HG03432 (cell line): ENCODE measurements at regions not wholly inside any gene's neighbourhood (a gene's known extent, or its start where the extent isn't known, plus 50 kb on each side); places are given as distances from the start of the nearest gene placed in this dataset.
"Not testable (repeated sequence)": the region's sequence is repeated elsewhere in the genome, so short reads cannot be mapped to it uniquely, and the experiment has no call there.

Experiments
- ATAC-seq: cut with Tn5 transposase; IDR thresholded peaks from one replicate; pipeline ENCODE4 v1.9.1; 2021; ENCODE audit warnings: mild to moderate bottlenecking, moderate library complexity; ENCODE audit not compliant: unreplicated experiment

DNA sequence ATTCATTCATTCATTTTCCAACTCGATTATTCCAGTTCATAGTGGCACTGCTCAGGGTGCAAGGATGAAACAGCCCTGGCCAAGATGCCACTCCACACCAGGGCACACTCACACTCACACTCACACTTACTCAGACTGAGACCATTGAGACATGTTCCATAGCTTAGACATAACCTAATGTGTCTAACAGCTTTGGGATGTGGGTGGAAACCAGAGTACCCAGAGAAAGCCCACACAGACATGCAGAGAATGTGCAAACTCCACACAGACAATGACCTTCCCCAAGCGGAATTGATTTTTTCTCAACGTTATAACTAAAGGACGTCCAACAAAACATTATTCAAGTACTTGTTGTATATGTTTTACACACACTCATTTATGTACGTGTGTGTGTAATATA lies 1363.5 kb downstream of the EFNA5 start:
- no peak for ATAC-seq

DNA sequence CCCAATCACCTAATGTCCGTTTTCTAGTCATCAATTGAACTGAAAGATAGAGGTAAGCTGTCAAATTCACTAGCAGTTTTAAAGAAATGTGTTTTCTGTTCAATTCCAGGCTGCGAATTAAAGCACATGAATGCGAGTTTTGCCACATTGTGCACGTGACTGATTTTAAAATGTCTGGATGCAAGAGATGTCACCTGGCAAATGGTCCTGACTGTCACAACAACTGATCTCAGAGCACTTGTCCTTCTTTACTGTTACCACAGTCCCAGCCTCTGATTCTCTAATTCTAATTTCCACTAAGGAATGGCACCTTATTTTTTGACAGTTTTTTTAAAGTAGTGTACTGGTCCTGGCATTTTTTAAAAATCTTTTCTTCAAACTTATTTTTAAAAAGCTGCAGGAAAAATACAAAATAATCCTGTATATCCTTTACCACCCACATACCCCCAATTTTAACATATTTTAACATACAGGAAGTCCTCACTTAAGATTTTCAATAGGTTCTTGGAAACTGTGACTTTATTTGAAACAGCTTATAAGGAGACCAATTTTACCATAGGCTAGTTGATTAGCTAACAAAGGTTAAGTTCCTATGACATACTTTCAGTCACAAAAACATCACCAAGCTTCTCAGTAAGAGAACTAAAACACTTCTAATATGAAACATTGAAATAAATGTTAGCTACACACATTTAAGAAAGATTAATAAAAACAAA lies 1364.3 kb downstream of the EFNA5 start:
- no peak for ATAC-seq

DNA sequence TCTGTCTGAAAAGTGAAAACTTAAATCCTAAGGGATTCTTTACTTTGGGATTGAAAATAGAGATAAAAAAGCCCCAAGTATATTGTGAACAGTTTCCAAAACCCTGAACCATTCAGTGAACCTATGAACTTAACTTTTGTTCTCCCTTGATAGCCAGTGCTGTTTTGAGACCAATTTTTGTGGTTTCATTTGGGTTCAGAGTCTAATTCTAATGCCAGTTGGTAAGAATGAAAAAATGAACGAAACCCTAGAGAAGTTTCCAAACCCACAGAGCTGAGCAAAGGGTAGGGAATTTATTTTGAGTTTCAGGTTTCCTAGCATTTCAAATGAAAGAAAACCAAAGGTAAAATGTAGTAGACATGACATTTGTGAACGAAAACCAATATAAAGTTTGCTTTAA lies 1366.8 kb downstream of the EFNA5 start:
- no peak for ATAC-seq

DNA sequence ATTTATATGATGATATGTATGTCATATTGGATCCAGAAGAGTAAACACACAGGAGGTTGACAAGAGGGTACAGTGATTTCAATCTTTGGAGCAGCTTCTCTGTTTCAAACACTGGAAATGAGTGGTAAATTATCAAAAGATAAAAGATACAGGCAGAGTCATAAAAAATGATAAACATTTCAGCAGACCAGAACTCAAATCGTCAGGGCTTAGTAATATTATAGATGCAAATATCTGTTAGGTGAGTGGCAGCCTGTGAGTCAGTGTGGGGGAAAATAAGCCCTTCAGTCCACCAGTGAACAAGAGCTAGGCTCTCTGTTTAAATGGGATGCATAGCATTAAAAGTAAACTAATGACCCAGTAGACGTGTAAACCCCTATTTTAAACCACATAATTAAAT lies 1378.1 kb downstream of the EFNA5 start:
- no peak for ATAC-seq

DNA sequence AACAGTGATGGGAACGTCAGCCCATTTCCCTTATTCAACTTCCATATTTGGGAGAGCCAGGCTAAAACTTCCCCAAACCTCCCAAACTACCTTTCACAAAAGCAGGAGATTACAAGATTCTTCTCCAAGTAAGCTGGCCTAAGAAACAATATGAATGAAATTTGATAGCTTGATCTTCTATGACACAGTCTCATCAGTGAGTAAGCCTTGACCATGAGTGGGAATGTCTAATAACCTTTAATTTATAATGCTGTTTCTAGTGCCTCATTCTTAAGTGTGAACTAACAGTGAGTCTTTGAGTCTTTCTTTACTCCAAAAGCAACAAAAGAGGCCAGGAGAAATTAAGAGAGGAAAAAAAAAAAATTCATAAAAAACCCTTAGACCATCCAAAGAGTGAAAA lies 1379.9 kb downstream of the EFNA5 start:
- no peak for ATAC-seq

DNA sequence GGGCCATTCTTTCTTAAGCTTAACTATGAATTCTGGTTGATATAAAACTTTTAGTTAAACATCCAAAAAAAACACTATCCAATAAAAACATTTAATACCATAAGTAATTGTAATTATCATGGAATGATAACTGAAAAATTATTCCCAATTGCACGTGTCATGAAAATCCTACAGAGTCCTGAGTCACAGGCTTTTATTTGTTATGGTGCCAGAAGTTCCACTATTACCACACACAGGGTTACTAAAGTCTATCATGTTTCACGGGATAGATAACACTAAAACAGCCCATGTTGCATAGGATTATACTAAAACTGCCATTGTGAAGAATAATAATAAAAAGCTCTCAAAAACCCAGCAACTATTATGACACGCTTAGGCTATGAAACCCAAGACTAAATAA lies 1381.8 kb downstream of the EFNA5 start:
- no peak for ATAC-seq

DNA sequence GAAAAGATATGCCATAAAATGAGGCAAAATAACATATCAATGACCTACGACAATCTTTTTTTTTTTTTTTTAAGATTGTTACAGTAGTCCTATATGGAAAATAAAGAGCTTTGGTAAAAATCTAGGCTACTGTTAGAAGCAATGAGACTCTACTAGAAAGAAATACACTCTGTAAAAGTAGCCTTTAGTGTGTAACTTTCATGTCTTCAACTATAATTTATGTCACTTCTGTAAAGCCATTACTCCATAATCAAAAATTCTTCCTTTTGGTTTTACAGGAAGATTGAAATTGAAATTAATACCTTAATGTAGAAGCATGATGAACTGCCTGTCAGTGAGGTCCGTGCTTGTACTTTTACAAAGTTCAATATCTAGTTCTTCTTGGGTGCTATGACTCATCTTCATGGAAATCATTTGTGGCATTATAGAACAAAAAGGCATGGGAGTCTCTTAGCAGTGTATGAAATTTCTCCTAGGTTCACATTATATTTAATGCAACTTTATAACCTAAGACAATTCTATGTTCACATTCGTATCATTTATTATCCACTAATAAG lies 1393.1 kb downstream of the EFNA5 start:
- no peak for ATAC-seq

DNA sequence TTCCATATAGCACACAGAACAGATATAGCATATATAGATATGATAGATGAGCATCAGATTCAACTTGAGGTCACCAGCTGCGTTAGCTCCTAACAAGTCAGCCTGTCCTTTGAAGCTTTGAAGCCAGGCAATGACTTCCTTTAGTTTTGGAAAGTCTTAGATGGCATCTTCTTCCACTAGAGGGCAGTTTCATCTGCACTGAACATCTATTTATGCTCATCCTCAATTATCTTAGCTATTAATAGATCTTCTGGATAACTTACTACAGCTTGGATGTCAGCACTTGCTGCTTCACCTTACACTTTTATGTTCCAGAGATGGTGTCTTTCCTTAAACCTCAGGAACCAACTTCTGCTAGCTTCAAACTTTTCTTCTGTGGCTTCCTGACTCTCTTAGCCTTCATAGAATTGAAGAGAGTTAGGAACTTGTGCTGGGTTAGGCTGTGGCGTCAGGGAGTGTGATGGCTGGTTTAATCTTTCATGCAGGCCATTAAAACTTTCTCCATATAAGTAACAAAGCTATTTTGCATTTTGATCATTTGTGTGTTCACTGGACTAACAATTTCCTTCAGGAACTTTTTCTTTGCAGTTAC lies 1401.4 kb downstream of the EFNA5 start:
- peak; percentile 52 for ATAC-seq

DNA sequence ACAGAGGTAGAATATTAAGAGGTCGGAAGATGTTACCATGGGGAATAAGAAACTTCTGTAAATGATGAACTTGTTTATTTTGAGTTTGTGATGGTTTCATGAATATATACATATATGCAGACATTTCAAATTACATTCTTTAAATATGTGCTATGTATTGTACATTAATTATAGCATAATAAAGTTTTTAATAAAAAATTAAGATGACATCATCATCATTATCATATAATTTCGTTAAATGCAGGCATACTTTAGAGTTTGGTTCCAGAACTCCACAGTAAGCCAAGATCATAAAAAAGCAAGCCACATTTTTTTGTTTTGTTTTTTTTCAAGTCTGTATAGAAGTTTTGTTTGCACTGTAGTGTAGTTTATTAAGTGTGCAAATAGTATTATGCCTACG lies 1403.5 kb downstream of the EFNA5 start:
- no peak for ATAC-seq

DNA sequence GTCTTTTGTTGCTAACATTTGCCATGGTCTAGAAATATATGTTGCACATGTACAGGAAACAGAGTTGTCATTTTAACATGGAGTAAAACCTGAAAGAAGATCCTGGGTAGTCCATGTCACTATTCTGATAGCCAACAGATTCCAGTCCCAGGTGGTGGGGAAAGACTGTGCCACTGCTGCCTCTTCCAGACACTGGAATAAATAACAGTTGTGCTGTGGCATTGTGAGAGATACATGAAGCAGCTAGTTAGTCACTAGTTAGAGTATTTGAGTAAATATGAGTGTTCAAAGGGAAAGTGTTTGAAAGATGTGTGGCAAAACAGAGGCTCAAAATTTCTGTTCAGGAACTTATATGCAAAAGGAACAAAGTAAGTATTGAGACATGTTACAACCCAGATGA lies 1408.3 kb downstream of the EFNA5 start:
- no peak for ATAC-seq

DNA sequence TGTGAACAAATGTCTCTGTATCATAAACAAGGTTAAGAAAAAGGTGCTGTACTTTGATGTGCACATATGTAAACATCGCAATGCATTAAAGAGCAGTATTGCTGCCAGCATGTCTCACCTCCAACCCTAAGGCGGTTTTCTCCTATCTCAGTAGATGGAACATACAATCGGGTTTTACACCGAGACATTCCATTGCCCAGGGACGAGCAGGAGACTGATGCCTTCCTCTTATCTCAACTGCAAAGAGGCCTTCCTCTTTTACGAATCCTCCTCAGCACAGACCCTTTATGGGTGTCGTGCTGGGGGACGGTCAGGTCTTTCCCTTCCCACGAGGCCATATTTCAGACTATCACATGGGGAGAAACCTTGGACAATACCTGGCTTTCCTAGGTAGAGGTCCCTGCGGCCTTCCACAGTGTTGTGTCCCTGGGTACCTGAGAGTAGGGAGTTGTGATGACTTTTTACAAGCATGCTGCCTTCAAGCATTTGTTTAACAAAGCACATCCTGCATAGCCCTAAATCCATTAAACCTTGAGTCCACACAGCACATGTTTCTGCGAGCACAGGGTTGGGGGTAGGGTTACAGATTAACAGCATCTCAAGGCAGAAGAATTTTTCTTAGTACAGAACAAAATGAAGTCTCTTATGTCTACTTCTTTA lies 1411.2 kb downstream of the EFNA5 start:
- not testable (repeated sequence) for ATAC-seq

DNA sequence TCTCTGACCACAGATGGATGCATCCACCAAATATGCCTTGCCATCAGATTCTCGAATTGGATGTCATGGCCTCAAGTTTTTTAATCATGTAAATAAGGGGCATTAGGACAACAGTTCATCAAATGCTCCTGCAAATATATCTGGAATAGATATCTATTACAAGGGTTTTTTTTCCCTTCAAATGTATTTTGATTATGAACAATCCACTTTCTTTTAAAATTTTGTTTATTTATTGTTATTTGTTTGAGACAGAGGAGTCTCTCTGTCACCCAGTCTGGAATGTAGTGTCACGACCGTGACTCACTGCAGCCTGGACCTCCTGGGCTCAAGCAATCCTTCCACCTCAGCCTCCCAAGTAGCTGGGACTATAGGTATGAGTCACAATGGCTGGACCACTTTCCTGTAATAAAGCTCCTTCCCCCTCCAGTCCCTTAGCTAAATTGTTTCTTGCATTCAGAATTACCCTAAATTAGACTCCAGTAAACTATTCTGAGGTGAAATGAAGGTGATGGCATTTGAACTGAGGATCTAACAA lies 1412.1 kb downstream of the EFNA5 start:
- no peak for ATAC-seq

DNA sequence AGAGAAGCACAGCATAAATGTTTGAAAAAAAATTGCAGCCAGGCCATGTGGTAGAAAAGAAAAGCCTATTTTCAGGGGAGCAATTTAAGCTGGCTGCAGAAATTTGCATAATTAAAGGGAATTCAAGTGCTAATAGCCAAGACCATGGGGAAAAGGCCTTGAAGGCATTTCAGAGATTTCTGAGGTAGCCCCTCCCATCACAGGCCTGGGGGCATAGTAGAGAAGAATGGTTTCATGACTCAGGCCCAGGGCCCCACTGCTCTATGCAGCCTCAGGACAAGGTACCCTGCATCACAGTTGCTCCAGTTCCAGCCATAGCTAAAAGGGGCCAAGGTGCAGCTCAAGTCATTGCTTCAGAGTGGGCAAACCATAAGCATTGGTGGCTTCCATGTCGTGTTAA lies 1416.0 kb downstream of the EFNA5 start:
- no peak for ATAC-seq

DNA sequence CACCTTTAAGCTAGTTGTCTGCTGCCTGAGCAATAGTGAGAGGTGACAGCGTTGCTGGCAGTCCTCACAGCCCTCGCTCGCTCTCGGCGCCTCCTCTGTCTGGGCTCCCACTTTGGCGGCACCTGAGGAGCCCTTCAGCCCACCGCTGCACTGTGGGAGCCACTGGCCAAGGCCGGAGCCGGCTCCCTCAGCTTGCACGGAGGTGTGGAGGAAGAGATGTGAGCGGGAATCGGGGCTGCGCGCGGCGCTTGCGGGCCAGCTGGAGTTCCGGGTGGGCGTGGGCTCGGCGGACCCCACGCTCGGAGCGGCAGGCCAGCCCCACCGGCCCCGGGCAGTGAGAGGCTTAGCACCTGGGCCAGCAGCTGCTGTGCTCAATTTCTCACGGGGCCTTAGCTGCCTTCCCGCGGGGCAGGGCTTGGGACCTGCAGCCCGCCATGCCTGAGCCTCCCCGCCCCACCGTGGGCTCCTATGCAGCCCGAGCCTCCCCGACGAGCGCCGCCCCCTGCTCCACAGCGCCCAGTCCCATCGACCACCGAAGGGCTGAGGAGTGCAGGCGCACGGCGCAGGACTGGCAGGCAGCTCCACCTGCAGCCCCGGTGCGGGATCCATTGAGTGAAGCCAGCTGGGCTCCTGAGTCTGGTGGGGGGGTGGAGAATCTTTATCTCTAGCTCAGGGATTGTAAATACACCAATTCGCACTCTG lies 1424.5 kb downstream of the EFNA5 start:
- ATAC-seq: not testable (repeated sequence)

DNA sequence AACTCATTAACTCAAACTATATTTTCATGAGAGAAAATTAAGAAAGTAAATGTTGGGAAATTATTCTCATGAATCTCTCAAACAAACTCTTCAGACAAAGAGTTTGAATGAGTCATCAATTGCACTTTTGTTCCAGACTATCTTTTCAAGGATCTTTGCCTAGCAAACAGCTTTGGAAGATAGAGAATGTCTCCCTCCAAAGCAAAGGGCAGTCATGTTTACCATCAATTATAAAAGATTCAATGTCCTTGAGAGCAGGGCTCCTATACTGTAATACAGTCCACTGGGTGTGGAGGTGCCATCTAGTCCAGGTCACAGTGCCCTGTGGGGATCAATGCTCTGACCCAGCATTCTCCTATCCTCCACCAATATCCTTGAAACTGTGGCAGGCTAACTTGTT lies 1429.3 kb downstream of the EFNA5 start:
- ATAC-seq: no peak

DNA sequence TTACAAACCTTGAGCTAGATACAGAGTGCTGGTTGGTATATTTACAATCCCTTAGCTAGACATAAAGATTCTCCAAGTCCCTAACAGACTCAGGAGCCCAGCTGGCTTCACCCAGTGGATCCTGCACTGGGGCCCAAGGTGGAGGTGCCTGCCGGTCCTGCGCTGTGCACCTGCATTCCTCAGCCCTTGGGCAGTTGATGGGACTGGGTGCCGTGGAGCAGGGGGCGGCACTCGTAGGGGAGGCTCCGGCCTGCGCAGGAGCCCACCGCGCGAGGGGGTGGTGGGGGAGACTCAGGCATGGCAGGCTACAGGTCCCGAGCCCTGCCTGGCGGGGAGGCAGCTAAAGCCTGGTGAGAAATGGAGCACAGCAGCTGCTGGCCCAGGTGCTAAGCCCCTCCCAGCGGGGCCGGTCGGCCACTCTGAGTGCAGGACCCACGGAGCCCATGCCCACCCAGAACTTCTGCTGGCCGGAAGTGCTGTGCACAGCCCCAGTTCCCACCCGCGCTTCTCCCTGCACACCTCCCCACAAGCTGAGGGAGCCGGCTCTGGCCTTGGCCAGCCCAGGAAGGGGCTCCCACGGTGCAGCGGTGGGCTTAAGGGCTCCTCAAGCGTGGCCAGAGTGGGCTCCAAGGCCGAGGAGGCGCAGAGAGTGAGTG lies 1464.7 kb downstream of the EFNA5 start:
- no peak for ATAC-seq

DNA sequence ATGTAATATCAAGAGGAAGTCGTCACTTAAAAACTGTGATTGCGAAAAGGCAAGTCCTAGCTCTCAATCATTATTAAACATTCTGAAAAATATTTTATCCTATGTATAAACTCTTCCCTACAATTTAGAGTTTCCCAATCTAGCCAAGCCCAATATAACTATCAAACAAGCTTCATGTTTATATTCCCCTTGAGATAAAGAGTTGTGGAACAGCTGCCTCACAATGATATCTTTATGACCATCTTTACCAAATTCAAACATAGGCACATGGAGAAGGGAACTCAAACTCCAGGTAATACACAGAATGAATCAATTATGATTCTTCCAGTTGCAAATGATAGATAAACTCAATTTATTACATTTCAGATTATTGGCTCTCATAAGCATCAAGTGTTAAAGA lies 1468.7 kb downstream of the EFNA5 start:
- no peak for ATAC-seq

DNA sequence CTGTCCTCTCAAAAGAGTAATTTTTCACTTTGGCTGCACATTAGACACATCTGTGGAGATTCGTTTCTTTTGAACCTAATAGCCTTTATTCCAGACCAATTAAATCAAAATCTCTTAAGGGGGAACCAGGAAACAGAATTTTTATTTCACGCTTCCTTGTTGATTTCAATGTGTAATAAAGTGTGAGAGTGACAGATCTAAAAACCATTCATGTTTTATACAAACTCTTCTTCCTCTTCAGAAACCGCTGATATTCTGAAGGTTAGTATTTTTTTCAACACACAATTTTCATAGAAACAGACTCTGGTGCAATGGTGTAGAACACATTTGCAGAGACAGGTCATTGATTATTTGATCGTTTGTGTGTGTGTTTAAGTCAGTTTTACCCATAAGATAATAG lies 1469.8 kb downstream of the EFNA5 start:
- ATAC-seq: no peak

DNA sequence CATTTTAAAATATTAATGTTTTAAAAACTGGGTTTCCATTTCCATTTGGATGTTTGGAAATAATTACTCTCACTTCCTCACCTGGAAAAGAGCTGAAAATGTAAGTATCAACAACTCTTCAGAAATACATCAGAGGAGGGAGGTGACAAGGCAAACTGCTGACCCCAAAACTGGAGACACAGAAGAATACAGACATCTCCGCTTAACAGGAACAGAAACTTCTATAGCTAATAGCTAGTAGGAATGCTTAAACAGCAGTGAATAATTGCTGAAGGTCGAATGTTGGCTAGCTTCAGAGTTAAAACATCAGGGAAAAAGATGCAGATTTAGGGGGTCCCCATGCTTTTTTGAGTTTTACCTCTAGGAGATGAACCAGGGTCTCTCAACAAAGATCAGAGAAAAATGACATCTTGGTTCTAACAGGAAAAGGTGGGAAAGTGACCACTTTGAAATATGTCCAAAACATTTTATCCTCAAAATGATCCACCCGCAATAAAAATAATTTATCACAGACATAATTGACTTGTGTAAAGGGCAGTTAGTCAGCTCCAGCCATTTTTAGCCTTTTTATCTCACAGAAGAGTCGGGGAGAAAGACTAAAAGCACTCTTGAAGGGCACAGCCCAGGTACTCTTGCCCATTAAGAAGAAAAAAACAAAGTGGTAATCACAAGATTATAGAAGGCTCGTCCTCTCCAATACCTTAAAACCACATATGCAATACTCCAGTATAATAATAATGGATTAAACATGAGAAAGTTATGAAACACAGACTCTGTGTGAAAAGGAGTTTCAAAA lies 1474.9 kb downstream of the EFNA5 start:
- no peak for ATAC-seq
